Omental fat pad (tissue), 3 donors: ENCODE measurements at regions not wholly inside any gene's neighbourhood (a gene's known extent, or its start where the extent isn't known, plus 50 kb on each side); places are given as distances from the start of the nearest gene placed in this dataset.

Source experiments
- ATAC-seq: fragments of 150-250 bp; one replicate; pipeline ENCODE4 v1.9.1; 2016; ENCODE audit warnings: mild to moderate bottlenecking, moderate library complexity; ENCODE audit not compliant: low FRiP score
- DNase-seq: peaks from one replicate; pipeline ENCODE4 v3.0.0-alpha.2; 2019; ENCODE audit warnings: low spot score
- TF ChIP-seq, protein P1 (sequence below), 3 donors: fragments of 450-650 bp; IDR thresholded peaks; one replicate each; pipeline ENCODE4 v1.5.1; 2016 to 2017; ENCODE audit warnings: antibody characterized with exemption in 3 of 3, mild to moderate bottlenecking in 3 of 3, moderate library complexity in 2 of 3

DNA sequence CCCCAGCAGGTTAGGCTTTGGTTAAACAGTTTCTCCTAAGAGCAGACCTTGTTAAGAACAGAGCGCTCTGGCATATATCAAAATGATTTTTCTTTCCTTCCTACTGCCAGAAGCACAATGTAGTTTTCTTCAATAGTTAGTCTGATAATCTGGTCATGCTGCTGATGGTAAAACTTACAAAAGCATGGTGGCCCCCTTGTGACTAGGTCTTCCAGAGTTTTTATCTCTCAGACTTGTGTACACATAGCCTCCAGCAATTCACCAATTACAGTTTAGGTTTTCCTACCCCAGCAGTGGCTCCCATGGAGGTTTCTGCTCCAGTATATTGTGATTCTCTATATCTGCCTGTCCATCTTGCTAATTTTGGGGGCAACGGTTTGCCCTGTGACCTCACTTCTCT is 73.3 kb upstream of the DPH5 start:
- ATAC-seq, result no peak
- DNase-seq, result no peak
- TF ChIP-seq, protein P1, sequence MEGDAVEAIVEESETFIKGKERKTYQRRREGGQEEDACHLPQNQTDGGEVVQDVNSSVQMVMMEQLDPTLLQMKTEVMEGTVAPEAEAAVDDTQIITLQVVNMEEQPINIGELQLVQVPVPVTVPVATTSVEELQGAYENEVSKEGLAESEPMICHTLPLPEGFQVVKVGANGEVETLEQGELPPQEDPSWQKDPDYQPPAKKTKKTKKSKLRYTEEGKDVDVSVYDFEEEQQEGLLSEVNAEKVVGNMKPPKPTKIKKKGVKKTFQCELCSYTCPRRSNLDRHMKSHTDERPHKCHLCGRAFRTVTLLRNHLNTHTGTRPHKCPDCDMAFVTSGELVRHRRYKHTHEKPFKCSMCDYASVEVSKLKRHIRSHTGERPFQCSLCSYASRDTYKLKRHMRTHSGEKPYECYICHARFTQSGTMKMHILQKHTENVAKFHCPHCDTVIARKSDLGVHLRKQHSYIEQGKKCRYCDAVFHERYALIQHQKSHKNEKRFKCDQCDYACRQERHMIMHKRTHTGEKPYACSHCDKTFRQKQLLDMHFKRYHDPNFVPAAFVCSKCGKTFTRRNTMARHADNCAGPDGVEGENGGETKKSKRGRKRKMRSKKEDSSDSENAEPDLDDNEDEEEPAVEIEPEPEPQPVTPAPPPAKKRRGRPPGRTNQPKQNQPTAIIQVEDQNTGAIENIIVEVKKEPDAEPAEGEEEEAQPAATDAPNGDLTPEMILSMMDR (IDR thresholded peaks at IDR 0.05), result no peak

DNA sequence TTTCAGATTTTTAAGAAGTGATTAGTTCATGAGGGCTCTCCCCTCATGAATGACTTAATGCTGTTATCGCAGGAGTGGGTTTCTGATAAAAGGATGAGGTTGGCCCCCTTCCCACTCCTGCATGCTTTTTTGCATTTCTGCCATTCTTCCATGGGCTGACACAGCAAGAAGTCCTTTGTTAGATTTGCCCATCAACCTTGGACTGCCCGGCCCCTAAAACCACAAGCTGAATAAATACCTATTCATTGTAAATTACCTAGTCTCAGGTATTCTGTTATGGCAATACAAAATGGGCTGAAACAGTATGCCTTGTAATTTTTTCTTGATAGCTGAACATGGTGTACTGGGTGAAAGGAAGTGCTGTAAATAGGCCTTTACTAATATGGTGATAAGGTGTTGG is 72.7 kb upstream of the DPH5 start:
- TF ChIP-seq, protein P1 (IDR thresholded peaks at IDR 0.05), result no peak
- no peak for ATAC-seq

DNA sequence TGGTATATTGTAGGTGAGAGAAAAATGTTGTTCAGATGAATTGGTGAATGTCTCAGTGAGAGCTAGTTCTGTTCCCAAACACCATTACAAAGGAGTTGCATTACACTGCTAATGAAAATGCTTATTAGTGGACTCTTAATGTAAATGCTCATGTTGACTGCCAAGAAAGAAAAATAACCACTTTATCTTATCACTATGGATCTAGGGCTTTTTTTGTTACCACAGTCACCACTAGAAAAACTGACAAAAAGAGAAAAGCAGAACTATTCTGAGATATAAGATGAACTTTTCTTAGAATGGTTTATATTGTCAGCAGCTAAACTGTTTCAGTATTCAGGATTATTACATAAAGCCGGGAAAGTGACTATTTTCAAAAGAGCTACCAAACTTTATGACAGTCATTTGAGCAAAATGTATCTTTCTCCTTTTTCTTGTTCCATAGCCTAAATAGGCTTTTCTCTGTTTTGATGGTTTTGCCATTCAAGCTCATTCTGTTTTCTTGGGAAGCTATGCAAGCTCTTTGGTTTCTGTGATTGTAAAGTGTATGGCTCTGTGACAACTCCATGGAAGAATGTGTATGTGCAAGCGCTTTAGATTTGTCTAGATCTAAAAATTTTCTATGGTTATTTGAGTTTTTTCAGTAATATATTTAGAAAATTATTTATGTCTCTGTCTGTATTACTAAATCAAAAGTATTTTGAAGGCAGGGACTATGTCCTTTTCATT is 64.2 kb upstream of the DPH5 start:
- DNase-seq (no peak), ATAC-seq (no peak)
- TF ChIP-seq, protein P1 (IDR thresholded peaks at IDR 0.05), result no peak

More for the DNA sequence above, 72.7 kb upstream of the DPH5 start:
- no peak for DNase-seq

DNA sequence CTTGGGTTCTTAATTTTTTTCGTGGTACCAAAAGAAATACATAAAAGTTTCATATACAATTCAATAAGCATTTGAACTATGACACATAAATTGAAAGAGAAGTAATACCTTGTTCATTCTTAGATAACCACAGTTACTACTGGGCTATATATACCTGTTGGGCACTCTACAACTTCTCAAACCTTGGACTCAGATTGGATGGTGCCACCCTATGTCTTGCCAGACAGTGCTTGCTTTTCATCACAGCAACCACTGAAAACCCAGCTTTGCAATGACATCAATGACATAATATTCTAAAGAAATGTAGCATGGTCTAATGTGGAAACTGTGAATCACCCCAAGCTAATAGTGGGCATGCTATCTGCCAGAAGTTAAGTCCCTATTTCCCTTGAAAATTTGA is 62.8 kb upstream of the DPH5 start:
- TF ChIP-seq, protein P1 (IDR thresholded peaks at IDR 0.05), result no peak
- DNase-seq, result no peak
- no peak for ATAC-seq

DNA sequence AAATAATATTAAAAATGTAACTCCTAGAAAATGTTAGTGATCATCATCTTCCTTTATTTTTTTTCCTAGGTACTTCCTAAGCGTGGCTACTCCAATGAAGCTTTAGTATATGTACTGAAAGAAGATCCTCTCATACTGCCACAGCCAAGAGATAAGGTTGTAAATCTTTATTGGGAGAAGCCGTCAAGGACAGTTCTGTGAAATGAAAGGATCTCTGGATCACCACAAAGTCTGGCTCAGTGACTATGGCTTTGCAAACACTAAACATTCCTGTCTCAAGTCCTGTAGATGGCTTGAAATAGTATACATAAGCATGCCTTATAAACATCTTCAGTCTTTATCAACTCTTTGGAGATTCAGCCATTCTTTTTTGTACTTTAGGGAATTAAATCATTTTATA is 61.2 kb upstream of the DPH5 start:
- TF ChIP-seq, protein P1 (IDR thresholded peaks at IDR 0.05), result no peak
- DNase-seq, result no peak
- ATAC-seq, result no peak

DNA sequence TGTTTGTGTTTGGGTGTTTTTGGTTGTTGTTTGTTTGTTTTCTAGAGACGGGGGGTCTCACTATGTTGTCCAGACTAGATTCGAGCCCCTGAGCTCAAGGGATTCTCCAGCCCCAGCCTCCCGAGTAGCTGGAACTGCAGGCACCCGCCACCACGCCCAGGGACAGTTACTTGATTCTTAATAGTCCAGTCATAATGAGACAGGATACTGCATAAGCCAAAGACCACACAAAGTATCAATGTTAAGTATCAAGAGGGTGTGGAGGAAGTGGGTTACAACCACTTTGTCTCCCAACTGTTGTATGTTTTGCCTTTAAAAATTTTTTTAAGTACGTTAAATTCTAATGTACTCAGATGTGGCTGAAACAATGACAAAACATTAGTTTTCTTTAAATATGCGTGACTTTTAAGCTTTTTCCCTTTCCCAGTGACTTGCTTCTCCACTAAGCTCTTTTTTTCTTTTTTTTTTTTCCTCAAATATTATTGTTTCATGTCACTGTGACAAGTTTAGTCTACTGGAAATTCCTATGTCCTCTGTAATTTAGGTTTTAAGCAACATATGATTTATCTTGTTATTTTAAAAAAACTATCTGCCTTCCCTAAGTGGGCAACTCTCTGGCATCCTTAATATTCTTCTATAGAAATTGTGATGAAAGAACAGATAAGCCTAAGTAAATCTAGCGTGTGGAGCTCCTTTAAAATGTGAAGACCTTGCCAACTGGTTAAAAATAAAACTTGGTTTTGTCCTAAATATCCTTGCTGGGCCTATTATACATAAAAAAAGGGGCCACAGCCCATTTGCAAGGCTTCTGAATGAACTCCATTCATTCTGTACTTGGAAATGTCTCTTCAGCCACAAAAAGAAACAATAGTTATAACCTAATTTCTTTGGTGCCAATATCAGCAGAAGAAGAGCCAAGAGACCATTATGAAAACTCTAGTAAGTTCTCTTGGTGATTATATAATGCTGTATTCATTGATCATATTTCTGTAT is 56.2 kb upstream of the DPH5 start:
- ATAC-seq (no peak), DNase-seq (no peak)
- TF ChIP-seq, protein P1 (IDR thresholded peaks at IDR 0.05), result no peak
